GM12878 (cell line): ENCODE measurements at regions not wholly inside any gene's neighbourhood (a gene's known extent, or its start where the extent isn't known, plus 50 kb on each side); places are given as distances from the start of the nearest gene placed in this dataset.

Experiments used
- ATAC-seq: fragments of 200-7000 bp; cut with Tn5 transposase; 3 replicates; pipeline ENCODE4 v1.9.1; 2020; ENCODE audit warnings: mild to moderate bottlenecking, moderate library complexity
- BruUV-seq: library from RNA; stranded (reverse); fragments of 400-500 nt; replicated peaks from 2 replicates; lab custom pipeline; 2021; lab: Mats Ljungman, UMichigan
- CTCF ChIA-PET: fragments of 300-600 bp; sonication (Branson Sonifier 250); formaldehyde crosslinking; extraction: SDS; loops from one replicate; lab custom pipeline; 2021; ENCODE audit warnings: inconsistent platforms; lab: Yijun Ruan, JAX
- POLR2A ChIA-PET: fragments of 350-600 bp; formaldehyde crosslinking; extraction: SDS; loops from one replicate; lab custom pipeline; 2021; ENCODE audit warnings: inconsistent platforms; lab: Charles Lee
- RAD21 ChIA-PET: fragments of 300-600 bp; sonication (Branson Sonifier 250); formaldehyde crosslinking; loops from one replicate; lab custom pipeline; 2023; ENCODE audit warnings: antibody characterized with exemption; ENCODE audit not compliant: unreplicated experiment; lab: Charles Lee
- SMC1A ChIA-PET: fragments of 300-600 bp; sonication (Branson Sonifier 250); formaldehyde crosslinking; loops from one replicate; lab custom pipeline; 2023; ENCODE audit not compliant: unreplicated experiment, uncharacterized antibody; lab: Charles Lee
- DNase-seq: peaks from one replicate; pipeline ENCODE4 v3.0.0-alpha.2; 2011; ENCODE audit warnings: low read depth, low spot score
- FAIRE-seq: peaks from 3 replicates; lab custom pipeline; 2011; peaks lifted over from hg19 to GRCh38; lab: Jason Lieb, UNC
- H2AFZ ChIP-seq: 2 replicates; pipeline ENCODE4 v1.6.0; 2011; ENCODE audit warnings: low read depth, low read length, control low read depth; ENCODE audit not compliant: control insufficient read depth
- H3K27ac ChIP-seq: 2 replicates; pipeline ENCODE4 v1.5.1; 2011; ENCODE audit warnings: control low read depth; ENCODE audit not compliant: control insufficient read depth, insufficient read depth
- H3K27me3 ChIP-seq, 2 experiments: replicated peaks in 1 of 2; 2 replicates each; pipeline versions ENCODE4 v1.6.0 to v1.6.1; 2011; ENCODE audit warnings: low read length in 1 of 2; ENCODE audit not compliant: control insufficient read depth in 2 of 2, insufficient read depth in 2 of 2
- H3K36me3 ChIP-seq, 2 experiments: 2 replicates each; pipeline ENCODE4 v1.5.1; 2011; ENCODE audit warnings: low read length in 1 of 2; ENCODE audit not compliant: control insufficient read depth in 2 of 2, insufficient read depth in 2 of 2
- H3K4me1 ChIP-seq: 2 replicates; pipeline ENCODE4 v1.6.1; 2011; ENCODE audit warnings: mild to moderate bottlenecking, low read length, moderate library complexity, mixed read lengths; ENCODE audit not compliant: control insufficient read depth, insufficient read depth
- H3K4me2 ChIP-seq: 2 replicates; pipeline ENCODE4 v1.6.0; 2011; ENCODE audit warnings: control low read depth; ENCODE audit not compliant: control insufficient read depth, insufficient read depth
- H3K4me3 ChIP-seq: fragments of 200-600 bp; sonication (generic); 2 replicates; pipeline ENCODE4 v1.5.1; 2016
- H3K79me2 ChIP-seq: 2 replicates; pipeline ENCODE4 v1.6.0; 2011; ENCODE audit warnings: low read length; ENCODE audit not compliant: control insufficient read depth, insufficient read depth
- H3K9ac ChIP-seq: 2 replicates; pipeline ENCODE4 v1.8.0; 2011; ENCODE audit warnings: low read length, control low read depth, mixed read lengths; ENCODE audit not compliant: control insufficient read depth, insufficient read depth
- H3K9me3 ChIP-seq: replicated peaks from 3 replicates; pipeline ENCODE4 v1.5.1; 2011; ENCODE audit warnings: mild to moderate bottlenecking, low read length; ENCODE audit not compliant: control insufficient read depth, insufficient read depth
- H4K20me1 ChIP-seq: 2 replicates; pipeline ENCODE4 v1.6.0; 2011; ENCODE audit not compliant: control insufficient read depth, insufficient read depth
- GABPA ChIP-seq: IDR thresholded peaks from 2 replicates; pipeline ENCODE4 v1.6.1; 2014; ENCODE audit warnings: antibody characterized with exemption, low read depth, mild to moderate bottlenecking, inconsistent platforms
- GATAD2B ChIP-seq: fragments of 450-650 bp; conservative IDR thresholded peaks from 2 replicates; pipeline ENCODE4 v1.6.1; 2017; ENCODE audit warnings: low read depth, mild to moderate bottlenecking, moderate library complexity
- HDGF ChIP-seq: fragments of 450-650 bp; IDR thresholded peaks from 2 replicates; pipeline ENCODE4 v1.6.1; 2016; ENCODE audit warnings: antibody characterized with exemption
- MTA3 ChIP-seq: IDR thresholded peaks from 2 replicates; pipeline ENCODE4 v1.6.1; 2012; ENCODE audit warnings: low read length, inconsistent platforms, borderline replicate concordance
- MYB ChIP-seq: fragments of 150-350 bp; IDR thresholded peaks from 2 replicates; pipeline ENCODE4 v1.6.1; 2014; ENCODE audit warnings: mild to moderate bottlenecking, low read depth, low read length, borderline replicate concordance
- MYC ChIP-seq: IDR thresholded peaks from 2 replicates; pipeline ENCODE4 v1.6.1; 2011; ENCODE audit warnings: mild to moderate bottlenecking, low read length, moderate library complexity, inconsistent platforms; ENCODE audit not compliant: insufficient read depth, insufficient replicate concordance, insufficient read length, severe bottlenecking
- NFXL1 ChIP-seq: fragments of 450-650 bp; IDR thresholded peaks from 2 replicates; pipeline ENCODE4 v1.6.1; 2017; ENCODE audit warnings: antibody characterized with exemption, mild to moderate bottlenecking, borderline replicate concordance
- NKRF ChIP-seq: fragments of 450-650 bp; conservative IDR thresholded peaks from 2 replicates; pipeline ENCODE4 v1.6.1; 2017; ENCODE audit warnings: mild to moderate bottlenecking, moderate library complexity
- NR2C2 ChIP-seq: IDR thresholded peaks from 2 replicates; pipeline ENCODE4 v1.6.1; 2011; ENCODE audit warnings: borderline replicate concordance, low read depth; ENCODE audit not compliant: control insufficient read depth, insufficient read length
- SMARCA5 ChIP-seq: fragments of 450-650 bp; IDR thresholded peaks from 2 replicates; pipeline ENCODE4 v1.6.1; 2017; ENCODE audit warnings: mild to moderate bottlenecking
- SP1 ChIP-seq: IDR thresholded peaks from one replicate; pipeline ENCODE4 v1.6.1; 2011; ENCODE audit warnings: low read depth, low read length
- YY1 ChIP-seq: IDR thresholded peaks from 2 replicates; pipeline ENCODE4 v1.6.1; 2011; ENCODE audit warnings: low read depth, mild to moderate bottlenecking, low read length
- ZNF217 ChIP-seq: fragments of 450-650 bp; IDR thresholded peaks from 2 replicates; pipeline ENCODE4 v1.6.1; 2017; ENCODE audit warnings: antibody characterized with exemption, mild to moderate bottlenecking
- ZNF622 ChIP-seq: fragments of 450-650 bp; IDR thresholded peaks from 2 replicates; pipeline ENCODE4 v1.6.1; 2017; ENCODE audit warnings: mild to moderate bottlenecking, inconsistent platforms
- in situ Hi-C: fragments of 300-500 bp; cut with MboI; formaldehyde crosslinking; loops from 9 replicates; pipeline ENCODE4 v1.14.3; 2018; ENCODE audit warnings: mixed read lengths
- intact Hi-C: fragments of 100-400 bp; cut with micrococcal nuclease; formaldehyde crosslinking; loops from one replicate; pipeline ENCODE4 v1.14.2; 2022; ENCODE audit not compliant: unreplicated experiment
- TF ChIP-seq, protein P1 (sequence below): fragments of 450-650 bp; IDR thresholded peaks from 2 replicates; pipeline ENCODE4 v1.6.1; 2017; ENCODE audit warnings: mild to moderate bottlenecking, moderate library complexity

- Histone ChIP-seq H3K9ac (no peak overlapping the region), H4K20me1 (no peaks in the 10 kb centered on the region), H3K9me3 (no peaks in the 10 kb centered on the region), H3K27me3 (no peaks in the 10 kb centered on the region), H2AFZ (no peak overlapping the region), H3K27ac (no peak overlapping the region), H3K4me2 (no peak overlapping the region), H3K4me1 (no peaks in the 10 kb centered on the region), H3K4me3 (no peak overlapping the region), H3K79me2 (no peaks in the 10 kb centered on the region), H3K36me3 (no peaks in the 10 kb centered on the region)
- ChIA-PET RAD21 (no interaction called here), POLR2A (no interaction called here), SMC1A (no interaction called here), CTCF (no interaction called here)
- in situ Hi-C loops (no loop called here), intact Hi-C loops (no loop called here)
- no peak for TF ChIP-seq ZNF217
- TF ChIP-seq, protein P1, sequence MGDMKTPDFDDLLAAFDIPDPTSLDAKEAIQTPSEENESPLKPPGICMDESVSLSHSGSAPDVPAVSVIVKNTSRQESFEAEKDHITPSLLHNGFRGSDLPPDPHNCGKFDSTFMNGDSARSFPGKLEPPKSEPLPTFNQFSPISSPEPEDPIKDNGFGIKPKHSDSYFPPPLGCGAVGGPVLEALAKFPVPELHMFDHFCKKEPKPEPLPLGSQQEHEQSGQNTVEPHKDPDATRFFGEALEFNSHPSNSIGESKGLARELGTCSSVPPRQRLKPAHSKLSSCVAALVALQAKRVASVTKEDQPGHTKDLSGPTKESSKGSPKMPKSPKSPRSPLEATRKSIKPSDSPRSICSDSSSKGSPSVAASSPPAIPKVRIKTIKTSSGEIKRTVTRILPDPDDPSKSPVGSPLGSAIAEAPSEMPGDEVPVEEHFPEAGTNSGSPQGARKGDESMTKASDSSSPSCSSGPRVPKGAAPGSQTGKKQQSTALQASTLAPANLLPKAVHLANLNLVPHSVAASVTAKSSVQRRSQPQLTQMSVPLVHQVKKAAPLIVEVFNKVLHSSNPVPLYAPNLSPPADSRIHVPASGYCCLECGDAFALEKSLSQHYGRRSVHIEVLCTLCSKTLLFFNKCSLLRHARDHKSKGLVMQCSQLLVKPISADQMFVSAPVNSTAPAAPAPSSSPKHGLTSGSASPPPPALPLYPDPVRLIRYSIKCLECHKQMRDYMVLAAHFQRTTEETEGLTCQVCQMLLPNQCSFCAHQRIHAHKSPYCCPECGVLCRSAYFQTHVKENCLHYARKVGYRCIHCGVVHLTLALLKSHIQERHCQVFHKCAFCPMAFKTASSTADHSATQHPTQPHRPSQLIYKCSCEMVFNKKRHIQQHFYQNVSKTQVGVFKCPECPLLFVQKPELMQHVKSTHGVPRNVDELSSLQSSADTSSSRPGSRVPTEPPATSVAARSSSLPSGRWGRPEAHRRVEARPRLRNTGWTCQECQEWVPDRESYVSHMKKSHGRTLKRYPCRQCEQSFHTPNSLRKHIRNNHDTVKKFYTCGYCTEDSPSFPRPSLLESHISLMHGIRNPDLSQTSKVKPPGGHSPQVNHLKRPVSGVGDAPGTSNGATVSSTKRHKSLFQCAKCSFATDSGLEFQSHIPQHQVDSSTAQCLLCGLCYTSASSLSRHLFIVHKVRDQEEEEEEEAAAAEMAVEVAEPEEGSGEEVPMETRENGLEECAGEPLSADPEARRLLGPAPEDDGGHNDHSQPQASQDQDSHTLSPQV: no peak
- BruUV-seq: no TSS peak
- ATAC-seq (no peak), FAIRE-seq (no peak), DNase-seq (no peak)
Measured at GRCh38 chr9:115261656-115262081, 143.7 kb upstream of the TNC start.

GRCh38 chr9:115262477-115262876 lies 144.5 kb upstream of the TNC start:
- intact Hi-C loops: no loop called here
- no peak for FAIRE-seq
- no peak for TF ChIP-seq HDGF
- TF ChIP-seq MYC: no peak
- no peak for TF ChIP-seq ZNF622
- no peak for TF ChIP-seq NKRF
- no peak for TF ChIP-seq MTA3
- no peak for TF ChIP-seq GATAD2B
- no peak for TF ChIP-seq YY1
- TF ChIP-seq MYB: no peak
- TF ChIP-seq GABPA: no peak
- TF ChIP-seq SP1: no peak
- TF ChIP-seq NR2C2: no peak
- no peak for TF ChIP-seq NFXL1
- TF ChIP-seq SMARCA5: no peak

More at GRCh38 chr9:115262477-115262876, 144.5 kb upstream of the TNC start:
- CTCF ChIA-PET: interaction anchor here (0.6 to 1.3 kb wide), 2 partner anchors 36 to 370 kb away, joined by 3 to 5 read pairs; no protein-coding TSS in a partner anchor
- Histone ChIP-seq H3K9me3 (no peaks in the 10 kb centered on the region), H2AFZ (no peak overlapping the region), H3K79me2 (no peaks in the 10 kb centered on the region), H4K20me1 (no peaks in the 10 kb centered on the region), H3K4me1 (no peaks in the 10 kb centered on the region), H3K4me2 (no peak overlapping the region), H3K27me3 (no peaks in the 10 kb centered on the region), H3K9ac (no peak overlapping the region), H3K27ac (no peak overlapping the region), H3K4me3 (no peak overlapping the region), H3K36me3 (no peaks in the 10 kb centered on the region)
- BruUV-seq: no TSS peak
- DNase-seq: no peak
- RAD21 ChIA-PET: no interaction called here
- SMC1A ChIA-PET: interaction anchor here (0.7 kb wide), 1 partner anchor 14 kb away, joined by 4 read pairs; no protein-coding TSS in a partner anchor
- POLR2A ChIA-PET: no interaction called here
- in situ Hi-C loops: no loop called here
- no peak for ATAC-seq
